Upper lobe of right lung (tissue), 1 donor: ENCODE measurements at regions not wholly inside any gene's neighbourhood (a gene's known extent, or its start where the extent isn't known, plus 50 kb on each side); places are given as distances from the start of the nearest gene placed in this dataset.
A peak's percentile ranks its signal among the peaks of the same experiment; 100 is the strongest.

Source experiments
- ATAC-seq: fragments of 200-7000 bp; cut with Tn5 transposase; one replicate; pipeline ENCODE4 v1.9.1; 2020; ENCODE audit warnings: mild to moderate bottlenecking, moderate library complexity
- DNase-seq: peaks from one replicate; pipeline ENCODE4 v3.0.0-alpha.2; 2020
- H3K27ac ChIP-seq: fragments of 200-600 bp; one replicate; pipeline ENCODE4 v1.8.0; 2022
- H3K27me3 ChIP-seq: fragments of 200-600 bp; one replicate; pipeline ENCODE4 v1.8.0; 2022; ENCODE audit warnings: mild to moderate bottlenecking
- H3K36me3 ChIP-seq: fragments of 200-600 bp; one replicate; pipeline ENCODE4 v1.8.0; 2022
- H3K4me1 ChIP-seq: fragments of 200-600 bp; one replicate; pipeline ENCODE4 v1.8.0; 2022
- H3K4me3 ChIP-seq: fragments of 200-600 bp; one replicate; pipeline ENCODE4 v1.8.0; 2022; ENCODE audit warnings: mild to moderate bottlenecking
- H3K9me3 ChIP-seq: fragments of 200-600 bp; one replicate; pipeline ENCODE4 v1.8.0; 2022
- intact Hi-C: fragments of 100-400 bp; cut with DNase I; formaldehyde crosslinking; loops from one replicate; pipeline ENCODE4 v1.11.0; 2022
- TF ChIP-seq, protein P1 (sequence below): fragments of 200-600 bp; IDR thresholded peaks from one replicate; pipeline ENCODE4 v1.8.0; 2022; ENCODE audit warnings: antibody characterized with exemption
- donor health status: DM: no; HTN: yes; CAD: no; lungs with severe emphysema.

DNA sequence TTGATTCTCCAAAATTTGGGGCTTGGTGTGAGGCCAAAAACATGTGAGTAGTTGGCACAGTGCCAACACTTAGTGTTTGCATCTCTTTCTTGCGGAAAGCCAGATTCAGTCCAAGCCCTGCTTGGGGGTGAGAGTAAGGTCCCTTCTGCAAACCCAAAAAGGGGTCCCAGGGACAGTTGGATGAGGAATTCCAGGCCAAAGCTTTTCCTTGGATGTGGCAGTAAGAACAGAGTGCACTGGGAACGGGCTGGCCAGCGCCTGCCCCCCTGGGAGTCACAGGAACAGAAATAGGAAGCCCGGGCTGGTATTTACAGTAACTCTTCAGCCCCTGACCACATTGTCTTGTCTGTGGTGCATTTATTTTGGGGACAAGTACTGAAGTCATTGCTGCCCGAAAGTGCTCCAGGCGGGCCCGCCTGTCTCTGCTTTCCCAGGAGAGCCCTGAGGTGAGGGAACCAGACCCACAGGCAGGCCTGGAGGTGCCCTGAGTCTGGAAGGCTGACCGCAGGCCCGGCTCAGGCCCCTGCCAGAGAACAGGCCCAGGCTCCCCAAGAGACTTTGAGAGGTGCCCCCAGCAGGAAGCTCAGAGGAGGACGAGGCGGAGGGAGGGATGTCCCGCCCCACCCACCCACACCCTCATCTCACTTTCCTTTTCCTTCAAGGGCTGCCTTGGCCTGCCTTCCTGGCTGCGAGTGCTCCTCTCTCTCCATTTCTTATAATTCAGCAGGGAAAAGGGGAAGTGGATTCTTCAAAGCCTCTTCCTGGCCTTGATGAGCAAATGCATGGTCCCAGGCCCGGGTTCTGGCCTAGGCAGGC lies 218.4 kb downstream of the MAFB start:
- no peak overlapping the region for H3K27ac ChIP-seq
- ATAC-seq = peak; percentile 46
- H3K9me3 ChIP-seq = no peaks in the 10 kb centered on the region
- TF ChIP-seq, protein P1, sequence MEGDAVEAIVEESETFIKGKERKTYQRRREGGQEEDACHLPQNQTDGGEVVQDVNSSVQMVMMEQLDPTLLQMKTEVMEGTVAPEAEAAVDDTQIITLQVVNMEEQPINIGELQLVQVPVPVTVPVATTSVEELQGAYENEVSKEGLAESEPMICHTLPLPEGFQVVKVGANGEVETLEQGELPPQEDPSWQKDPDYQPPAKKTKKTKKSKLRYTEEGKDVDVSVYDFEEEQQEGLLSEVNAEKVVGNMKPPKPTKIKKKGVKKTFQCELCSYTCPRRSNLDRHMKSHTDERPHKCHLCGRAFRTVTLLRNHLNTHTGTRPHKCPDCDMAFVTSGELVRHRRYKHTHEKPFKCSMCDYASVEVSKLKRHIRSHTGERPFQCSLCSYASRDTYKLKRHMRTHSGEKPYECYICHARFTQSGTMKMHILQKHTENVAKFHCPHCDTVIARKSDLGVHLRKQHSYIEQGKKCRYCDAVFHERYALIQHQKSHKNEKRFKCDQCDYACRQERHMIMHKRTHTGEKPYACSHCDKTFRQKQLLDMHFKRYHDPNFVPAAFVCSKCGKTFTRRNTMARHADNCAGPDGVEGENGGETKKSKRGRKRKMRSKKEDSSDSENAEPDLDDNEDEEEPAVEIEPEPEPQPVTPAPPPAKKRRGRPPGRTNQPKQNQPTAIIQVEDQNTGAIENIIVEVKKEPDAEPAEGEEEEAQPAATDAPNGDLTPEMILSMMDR = no peak
- H3K4me3 ChIP-seq = no peak overlapping the region
- DNase-seq = no peak
- no peaks in the 10 kb centered on the region for H3K4me1 ChIP-seq
- H3K36me3 ChIP-seq = no peaks in the 10 kb centered on the region
- H3K27me3 ChIP-seq = no peaks in the 10 kb centered on the region
- intact Hi-C loops = no loop called here

DNA sequence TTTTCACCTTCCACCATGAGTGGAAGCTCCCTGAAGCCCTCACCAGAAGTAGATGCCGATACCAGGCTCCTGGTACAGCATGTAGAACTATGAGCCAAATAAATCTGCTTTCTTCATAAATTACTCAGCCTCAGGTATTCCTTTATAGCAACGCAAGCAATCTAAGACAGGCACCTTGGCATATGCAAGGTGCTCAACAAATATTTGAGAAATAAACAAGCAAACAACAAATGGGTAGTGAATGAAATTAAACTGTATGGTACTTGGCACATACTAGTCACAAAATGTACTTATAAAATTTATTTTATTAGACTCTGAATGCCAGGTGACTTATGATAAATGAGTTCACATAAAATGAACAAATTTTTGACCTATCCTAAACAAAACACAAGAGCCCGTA lies 220.3 kb downstream of the MAFB start:
- Histone ChIP-seq H3K27ac (no peak overlapping the region), H3K9me3 (no peaks in the 10 kb centered on the region), H3K4me1 (peaks cover 2% of the 10 kb centered on the region), H3K27me3 (no peaks in the 10 kb centered on the region), H3K4me3 (no peak overlapping the region), H3K36me3 (no peaks in the 10 kb centered on the region)
- TF ChIP-seq, protein P1 = no peak
- no peak for DNase-seq
- no peak for ATAC-seq
- intact Hi-C loops = no loop called here

DNA sequence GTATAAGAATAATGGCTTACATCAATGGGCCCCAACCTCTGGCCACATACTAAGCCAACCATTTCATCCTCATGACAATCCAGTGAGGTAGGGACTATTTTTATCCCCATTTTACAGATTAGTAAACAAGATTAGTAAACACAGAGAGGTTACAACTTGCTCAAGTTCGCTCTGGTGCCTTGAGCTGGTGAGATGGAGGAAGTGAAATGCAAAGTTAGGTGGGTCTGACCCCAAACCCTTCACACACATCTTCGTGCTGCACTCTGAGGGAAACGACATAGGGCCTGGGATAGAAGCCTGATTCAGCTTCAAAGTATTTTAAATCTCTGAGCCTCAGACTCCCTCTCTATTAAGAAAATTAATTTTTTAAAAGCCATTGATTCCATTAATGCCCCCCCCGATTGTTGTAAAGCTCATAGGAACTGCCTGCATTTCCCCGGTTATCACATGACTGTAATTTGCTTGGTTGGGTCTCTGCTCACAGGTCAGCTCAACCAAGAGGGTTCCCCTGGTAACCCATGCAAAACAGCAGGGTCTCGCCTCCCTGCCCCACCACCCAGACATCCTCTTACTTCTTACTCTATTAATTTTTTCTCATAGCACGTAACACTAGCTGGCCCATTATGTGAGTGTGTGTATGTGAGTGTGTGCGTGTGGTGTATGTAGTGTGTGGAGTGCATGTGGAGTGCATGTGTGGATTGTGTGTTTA lies 221.2 kb downstream of the MAFB start:
- Histone ChIP-seq H3K36me3 (no peaks in the 10 kb centered on the region), H3K27ac (no peak overlapping the region), H3K4me3 (no peak overlapping the region), H3K4me1 (peaks cover 2% of the 10 kb centered on the region), H3K9me3 (no peaks in the 10 kb centered on the region), H3K27me3 (no peaks in the 10 kb centered on the region)
- intact Hi-C loops = no loop called here
- no peak for ATAC-seq
- no peak for DNase-seq
- TF ChIP-seq, protein P1 = no peak

DNA sequence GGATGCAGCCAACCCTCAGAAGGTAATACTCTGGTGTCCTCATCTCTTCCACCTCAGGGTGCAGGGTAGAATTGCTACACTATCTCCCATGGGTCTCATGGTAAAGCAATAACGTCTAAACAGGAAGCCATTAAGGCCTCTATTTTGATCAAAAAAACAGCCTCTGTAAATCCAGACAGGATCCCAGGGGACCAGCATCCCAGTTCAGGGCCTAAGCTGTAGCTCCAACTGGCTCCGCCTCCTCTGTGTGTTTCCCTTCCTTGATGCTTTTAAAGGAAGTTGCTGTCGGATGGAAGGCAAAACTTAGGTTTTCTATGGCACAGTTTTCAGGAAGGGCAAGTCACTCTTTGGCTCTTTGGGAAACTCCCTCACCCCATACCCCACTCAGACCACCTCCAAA lies 222.0 kb downstream of the MAFB start:
- intact Hi-C loops = no loop called here
- Histone ChIP-seq H3K27me3 (no peaks in the 10 kb centered on the region), H3K4me3 (no peak overlapping the region), H3K27ac (no peak overlapping the region), H3K4me1 (peaks cover 2% of the 10 kb centered on the region), H3K36me3 (no peaks in the 10 kb centered on the region), H3K9me3 (no peaks in the 10 kb centered on the region)
- DNase-seq (no peak), ATAC-seq (no peak)
- TF ChIP-seq, protein P1 = no peak

DNA sequence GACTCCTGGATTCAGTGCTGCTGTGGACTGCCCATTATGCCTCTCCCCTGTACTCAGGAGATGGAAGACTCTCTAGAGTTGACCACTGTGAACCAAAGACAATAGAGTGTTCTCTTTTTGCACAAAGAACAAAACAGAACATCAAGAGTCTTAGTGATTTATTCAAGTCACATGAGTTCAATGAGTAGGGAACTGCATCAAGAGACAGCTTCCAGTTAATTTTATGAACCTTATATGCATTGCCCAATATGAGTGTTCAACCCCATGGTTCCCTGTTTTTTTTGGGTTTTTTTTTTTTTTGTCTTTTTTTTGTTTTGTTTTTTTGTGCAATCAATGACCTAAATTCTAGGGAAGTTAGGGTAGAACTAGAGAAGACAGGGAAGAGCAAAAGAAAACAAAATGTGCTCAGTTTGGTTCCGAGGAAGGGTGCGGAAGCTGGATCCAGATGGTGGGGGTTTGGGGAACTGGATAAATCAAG lies 224.3 kb downstream of the MAFB start:
- Histone ChIP-seq H3K36me3 (no peaks in the 10 kb centered on the region), H3K9me3 (no peaks in the 10 kb centered on the region), H3K4me3 (no peak overlapping the region), H3K27ac (no peak overlapping the region), H3K27me3 (no peaks in the 10 kb centered on the region), H3K4me1 (peaks cover 2% of the 10 kb centered on the region)
- TF ChIP-seq, protein P1 = no peak
- intact Hi-C loops = no loop called here
- ATAC-seq = peak; percentile 62
- DNase-seq = no peak
